K562 (cell line): ENCODE measurements at regions not wholly inside any gene's neighbourhood (a gene's known extent, or its start where the extent isn't known, plus 50 kb on each side); places are given as distances from the start of the nearest gene placed in this dataset.

Experiments used
- ATAC-seq: fragments of 200-7000 bp; cut with Tn5 transposase; 3 replicates; pipeline ENCODE4 v1.9.1; 2020; ENCODE audit warnings: moderate library complexity
- BruUV-seq: library from RNA; stranded (reverse); fragments of 400-500 nt; replicated peaks from 2 replicates; lab custom pipeline; 2021; lab: Mats Ljungman, UMichigan
- CTCF ChIA-PET: fragments of 300-600 bp; formaldehyde crosslinking; extraction: SDS; loops from one replicate; lab custom pipeline; 2021; ENCODE audit warnings: low intra/inter-chr PET ratio; lab: Yijun Ruan, JAX
- POLR2A ChIA-PET: fragments of 300-600, 350-650 bp; sonication (Branson Sonifier 250); formaldehyde crosslinking; extraction: SDS; loops from one replicate; lab custom pipeline; 2021; ENCODE audit warnings: antibody characterized with exemption, inconsistent platforms; lab: Yijun Ruan, JAX
- DNase-seq, 4 experiments: peaks; one replicate each; pipeline versions ENCODE4 v3.0.0 to v3.0.0-alpha.2; 2011 to 2018; ENCODE audit warnings: low spot score in 3 of 4, mixed read lengths in 3 of 4; ENCODE audit errors: extremely low read depth in 1 of 4
- FAIRE-seq: peaks from 2 replicates; lab custom pipeline; 2011; peaks lifted over from hg19 to GRCh38; lab: Jason Lieb, UNC
- H2AFZ ChIP-seq: 2 replicates; pipeline ENCODE4 v1.6.0; 2011; ENCODE audit warnings: low read depth, low read length, control low read depth, inconsistent platforms
- H3K27ac ChIP-seq: fragments of 200-600 bp; 3 replicates; pipeline ENCODE4 v1.8.0; 2011; ENCODE audit warnings: low read depth, mild to moderate bottlenecking, control low read depth, inconsistent platforms, low read length, moderate library complexity, mixed read lengths; ENCODE audit errors: extremely low read depth
- H3K27me3 ChIP-seq, 2 experiments: fragments of 300-600 bp in 1 of 2; 2 replicates in 1 of 2; 3 replicates in 1 of 2; pipeline versions ENCODE4 v1.6.0 to v1.8.0; 2011; ENCODE audit warnings: inconsistent platforms in 2 of 2, low read length in 2 of 2, mild to moderate bottlenecking in 1 of 2, mixed read lengths in 1 of 2, moderate library complexity in 1 of 2; ENCODE audit not compliant: control insufficient read depth in 2 of 2, insufficient read depth in 2 of 2
- H3K36me3 ChIP-seq: fragments of 300-600 bp; 3 replicates; pipeline ENCODE4 v1.8.0; 2011; ENCODE audit warnings: mild to moderate bottlenecking, low read length, inconsistent platforms; ENCODE audit not compliant: control insufficient read depth, insufficient read depth
- H3K4me1 ChIP-seq, 2 experiments: fragments of 200-600 bp in 1 of 2; replicated peaks in 1 of 2; 2 replicates in 1 of 2; 3 replicates in 1 of 2; pipeline versions ENCODE4 v1.5.1 to v1.8.0; 2011; ENCODE audit warnings: inconsistent platforms in 2 of 2, low read length in 2 of 2, mild to moderate bottlenecking in 1 of 2, mixed read lengths in 1 of 2, moderate library complexity in 1 of 2; ENCODE audit not compliant: control insufficient read depth in 2 of 2, insufficient read depth in 2 of 2
- H3K4me2 ChIP-seq: 2 replicates; pipeline ENCODE4 v1.6.1; 2011; ENCODE audit warnings: low read length, control low read depth, inconsistent platforms, mixed read lengths; ENCODE audit not compliant: insufficient read depth
- H3K4me3 ChIP-seq: fragments of 200-600 bp; sonication (generic), shearing (Covaris generic); 2 replicates; pipeline ENCODE4 v1.5.1; 2016; ENCODE audit warnings: control low read depth, inconsistent platforms
- H3K79me2 ChIP-seq: fragments of 200-600 bp; 3 replicates; pipeline ENCODE4 v1.8.0; 2011; ENCODE audit warnings: low read length, inconsistent platforms; ENCODE audit not compliant: control insufficient read depth, insufficient read depth
- H3K9ac ChIP-seq, 2 experiments: 2 replicates each; pipeline versions ENCODE4 v1.6.0 to v1.6.1; 2011; ENCODE audit warnings: low read depth in 2 of 2, low read length in 2 of 2, control low read depth in 1 of 2, inconsistent platforms in 1 of 2, mild to moderate bottlenecking in 1 of 2, mixed read lengths in 1 of 2; ENCODE audit not compliant: insufficient read depth in 1 of 2
- H3K9me1 ChIP-seq: one replicate; pipeline ENCODE4 v1.6.0; 2011; ENCODE audit warnings: inconsistent platforms, mild to moderate bottlenecking, low read length, moderate library complexity; ENCODE audit not compliant: control insufficient read depth, insufficient read depth
- H3K9me3 ChIP-seq: replicated peaks from 2 replicates; pipeline ENCODE4 v1.5.1; 2011; ENCODE audit warnings: low read depth, low read length, inconsistent platforms; ENCODE audit not compliant: control insufficient read depth, insufficient read depth
- H4K20me1 ChIP-seq: replicated peaks from 2 replicates; pipeline ENCODE4 v1.6.1; 2011; ENCODE audit warnings: low read length, inconsistent platforms, mixed read lengths; ENCODE audit not compliant: control insufficient read depth, insufficient read depth
- ASH1L ChIP-seq: fragments of 450-650 bp; IDR thresholded peaks from 2 replicates; pipeline ENCODE4 v1.6.1; 2018; ENCODE audit warnings: borderline replicate concordance, mild to moderate bottlenecking, low read depth; ENCODE audit not compliant: partially characterized antibody
- CHD2 ChIP-seq: IDR thresholded peaks from 2 replicates; pipeline ENCODE4 v1.6.1; 2011; ENCODE audit warnings: low read depth, low read length
- E2F1 ChIP-seq: sonication (generic); formaldehyde crosslinking; IDR thresholded peaks from 2 replicates; pipeline ENCODE4 v1.8.1; 2023; ENCODE audit warnings: mild to moderate bottlenecking, missing genetic modification reagents, moderate library complexity
- HMG20A ChIP-seq: fragments of 450-650 bp; formaldehyde crosslinking; conservative IDR thresholded peaks from 2 replicates; pipeline ENCODE4 v1.4.0; 2020; ENCODE audit warnings: mild to moderate bottlenecking, mixed read lengths
- KLF1 ChIP-seq: fragments of 450-650 bp; IDR thresholded peaks from 2 replicates; pipeline ENCODE4 v1.6.1; 2016; ENCODE audit warnings: missing genetic modification characterization, missing compliant biosample characterization
- MAZ ChIP-seq, 2 experiments: fragments of 450-650 bp in 1 of 2; sonication (generic) in 1 of 2; formaldehyde crosslinking; IDR thresholded peaks in 1 of 2; conservative IDR thresholded peaks in 1 of 2; 2 replicates each; pipeline versions ENCODE4 v1.4.0 to v1.5.0; 2020; ENCODE audit warnings: mild to moderate bottlenecking in 1 of 2, missing genetic modification reagents in 1 of 2
- MTA3 ChIP-seq: fragments of 450-650 bp; formaldehyde crosslinking; IDR thresholded peaks from 2 replicates; pipeline ENCODE4 v1.6.1; 2017; ENCODE audit warnings: mild to moderate bottlenecking, borderline replicate concordance
- MYBL2 ChIP-seq, 2 experiments: fragments of 450-650 bp in 1 of 2; sonication (generic) in 1 of 2; formaldehyde crosslinking in 1 of 2; IDR thresholded peaks; 2 replicates each; pipeline versions ENCODE4 v1.6.1 to v1.8.1; 2017 to 2022; ENCODE audit warnings: borderline replicate concordance in 1 of 2, inconsistent platforms in 1 of 2, low read depth in 1 of 2, mild to moderate bottlenecking in 1 of 2, missing genetic modification reagents in 1 of 2, moderate library complexity in 1 of 2
- POLR3A ChIP-seq: IDR thresholded peaks from 2 replicates; pipeline ENCODE4 v1.6.1; 2011; ENCODE audit warnings: borderline replicate concordance, mild to moderate bottlenecking, moderate library complexity; ENCODE audit not compliant: insufficient read length, insufficient read depth; ENCODE audit errors: extremely low read depth
- POU5F1 ChIP-seq: fragments of 150-350 bp; IDR thresholded peaks from 2 replicates; pipeline ENCODE4 v1.6.1; 2014; ENCODE audit warnings: borderline replicate concordance, low read length, low read depth, mild to moderate bottlenecking; ENCODE audit not compliant: partially characterized antibody
- PTBP1 ChIP-seq: fragments of 200-400 bp; formaldehyde crosslinking; IDR thresholded peaks from 2 replicates; pipeline ENCODE4 v1.6.1; 2017; ENCODE audit warnings: low read depth, low read length
- PTRF ChIP-seq: fragments of 450-650 bp; IDR thresholded peaks from 2 replicates; pipeline ENCODE4 v1.6.1; 2016; ENCODE audit warnings: mild to moderate bottlenecking, missing genetic modification characterization, missing compliant biosample characterization
- SMARCA4 ChIP-seq: fragments of 450-650 bp; IDR thresholded peaks from 2 replicates; pipeline ENCODE4 v1.6.1; 2016
- SNRNP70 ChIP-seq: fragments of 200-400 bp; formaldehyde crosslinking; optimal IDR thresholded peaks from 2 replicates; pipeline ENCODE3; 2017; ENCODE audit warnings: low read depth, low read length
- STAT5A ChIP-seq: IDR thresholded peaks from 2 replicates; pipeline ENCODE4 v1.6.1; 2012; ENCODE audit warnings: low read length, inconsistent platforms, borderline replicate concordance
- THAP12 ChIP-seq: fragments of 250-450 bp; sonication (Bioruptor Pico); IDR thresholded peaks from 2 replicates; pipeline ENCODE4 v1.9.0; 2021; ENCODE audit warnings: mild to moderate bottlenecking, inconsistent platforms
- ZNF785 ChIP-seq: fragments of 250-450 bp; sonication (Bioruptor Pico); IDR thresholded peaks from 2 replicates; pipeline ENCODE4 v1.4.0; 2020; ENCODE audit warnings: mild to moderate bottlenecking
- WGBS: fragments of 100-300 bp; shearing (Covaris generic); methylation state at CpG from one replicate; pipeline ENCODE4 v1.1.6; 2016; ENCODE audit warnings: low coverage, mixed read lengths; ENCODE audit not compliant: insufficient coverage; ENCODE audit errors: missing lambda C conversion rate; 5-methylcytosine and 5-hydroxymethylcytosine counted together
- in situ Hi-C: fragments of 300-500 bp; cut with MboI; formaldehyde crosslinking; loops from 4 replicates; pipeline ENCODE4 v1.15.0; 2018; ENCODE audit warnings: inconsistent platforms, mixed read lengths
- intact Hi-C: fragments of 100-400 bp; cut with micrococcal nuclease; formaldehyde crosslinking; loops from 2 replicates; pipeline ENCODE4 v1.14.2; 2022
- TF ChIP-seq, protein P1 (sequence below): IDR thresholded peaks from 2 replicates; pipeline ENCODE4 v1.6.1; 2011; ENCODE audit warnings: borderline replicate concordance, low read depth, mild to moderate bottlenecking, moderate library complexity, low read length; ENCODE audit not compliant: insufficient read depth, poor library complexity, severe bottlenecking

DNA sequence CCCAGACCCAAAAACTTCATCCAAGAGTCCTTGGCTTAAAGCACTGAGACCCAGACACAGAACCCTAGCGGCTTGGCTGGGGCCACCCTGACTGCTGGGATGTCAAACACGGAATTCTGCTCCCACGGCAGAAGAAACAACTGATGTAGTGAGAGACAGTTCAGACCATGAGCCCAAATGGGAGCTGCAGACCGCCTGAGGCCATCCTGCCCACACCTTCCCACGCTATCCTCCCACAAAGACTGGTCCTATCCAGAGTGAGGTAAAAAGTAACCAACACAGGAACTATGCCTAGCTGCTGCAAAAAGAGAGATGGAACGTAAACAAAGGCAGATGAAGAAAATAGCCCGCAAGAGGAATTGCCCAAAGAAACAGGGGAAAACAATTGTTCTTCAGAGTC is 203.3 kb downstream of the PTPRU start:
- FAIRE-seq = no peak
- WGBS = under 1% methylated on average over 7 of the region's 7 CpGs

More for the DNA sequence above, 203.3 kb downstream of the PTPRU start:
- POLR2A ChIA-PET = no interaction called here
- Histone ChIP-seq H3K9me3 (no peaks in the 10 kb centered on the region), H3K9me1 (no peaks in the 10 kb centered on the region), H3K9ac (no peak overlapping the region), H3K4me3 (no peak overlapping the region), H3K27ac (no peak overlapping the region), H3K4me1 (no peaks in the 10 kb centered on the region), H3K27me3 (peaks cover 16 to 36% of the 10 kb centered on the region in 2 experiments), H4K20me1 (no peaks in the 10 kb centered on the region), H3K79me2 (no peaks in the 10 kb centered on the region), H3K36me3 (no peaks in the 10 kb centered on the region), H2AFZ (no peak overlapping the region), H3K4me2 (no peak overlapping the region)
- CTCF ChIA-PET = no interaction called here
- ATAC-seq (no peak), DNase-seq (no peak)
- intact Hi-C loops (no loop called here), in situ Hi-C loops (no loop called here)
- BruUV-seq = no TSS peak
- TF ChIP-seq POU5F1 (no peak), THAP12 (CRISPR knock-in tag) (no peak), ASH1L (no peak), E2F1 (no peak), KLF1 (tag) (no peak), PTBP1 (no peak), POLR3A (no peak), STAT5A (no peak), ZNF785 (no peak), MYBL2 (IDR thresholded peaks at IDR 0.05; ENCODE audit: low read depth) (no peak), MYBL2 (CRISPR knock-in tag; IDR thresholded peaks at IDR 0.05; ENCODE audit: borderline replicate concordance) (no peak), MTA3 (no peak), CHD2 (no peak), SMARCA4 (no peak), HMG20A (CRISPR knock-in tag) (no peak), MAZ (CRISPR knock-in tag; conservative IDR thresholded peaks at IDR 0.05 in 1 of 2, IDR thresholded peaks at IDR 0.05 in 1 of 2) (no peak), PTRF (tag) (no peak), SNRNP70 (no peak)
- TF ChIP-seq, protein P1, sequence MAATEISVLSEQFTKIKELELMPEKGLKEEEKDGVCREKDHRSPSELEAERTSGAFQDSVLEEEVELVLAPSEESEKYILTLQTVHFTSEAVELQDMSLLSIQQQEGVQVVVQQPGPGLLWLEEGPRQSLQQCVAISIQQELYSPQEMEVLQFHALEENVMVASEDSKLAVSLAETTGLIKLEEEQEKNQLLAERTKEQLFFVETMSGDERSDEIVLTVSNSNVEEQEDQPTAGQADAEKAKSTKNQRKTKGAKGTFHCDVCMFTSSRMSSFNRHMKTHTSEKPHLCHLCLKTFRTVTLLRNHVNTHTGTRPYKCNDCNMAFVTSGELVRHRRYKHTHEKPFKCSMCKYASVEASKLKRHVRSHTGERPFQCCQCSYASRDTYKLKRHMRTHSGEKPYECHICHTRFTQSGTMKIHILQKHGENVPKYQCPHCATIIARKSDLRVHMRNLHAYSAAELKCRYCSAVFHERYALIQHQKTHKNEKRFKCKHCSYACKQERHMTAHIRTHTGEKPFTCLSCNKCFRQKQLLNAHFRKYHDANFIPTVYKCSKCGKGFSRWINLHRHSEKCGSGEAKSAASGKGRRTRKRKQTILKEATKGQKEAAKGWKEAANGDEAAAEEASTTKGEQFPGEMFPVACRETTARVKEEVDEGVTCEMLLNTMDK = no peak
